ENCODE measurements at regions not wholly inside any gene's neighbourhood (a gene's known extent, or its start where the extent isn't known, plus 50 kb on each side); places are given as distances from the start of the nearest gene placed in this dataset.
"Not testable (repeated sequence)": the region's sequence is repeated elsewhere in the genome, so short reads cannot be mapped to it uniquely, and the experiment has no call there.

DNA sequence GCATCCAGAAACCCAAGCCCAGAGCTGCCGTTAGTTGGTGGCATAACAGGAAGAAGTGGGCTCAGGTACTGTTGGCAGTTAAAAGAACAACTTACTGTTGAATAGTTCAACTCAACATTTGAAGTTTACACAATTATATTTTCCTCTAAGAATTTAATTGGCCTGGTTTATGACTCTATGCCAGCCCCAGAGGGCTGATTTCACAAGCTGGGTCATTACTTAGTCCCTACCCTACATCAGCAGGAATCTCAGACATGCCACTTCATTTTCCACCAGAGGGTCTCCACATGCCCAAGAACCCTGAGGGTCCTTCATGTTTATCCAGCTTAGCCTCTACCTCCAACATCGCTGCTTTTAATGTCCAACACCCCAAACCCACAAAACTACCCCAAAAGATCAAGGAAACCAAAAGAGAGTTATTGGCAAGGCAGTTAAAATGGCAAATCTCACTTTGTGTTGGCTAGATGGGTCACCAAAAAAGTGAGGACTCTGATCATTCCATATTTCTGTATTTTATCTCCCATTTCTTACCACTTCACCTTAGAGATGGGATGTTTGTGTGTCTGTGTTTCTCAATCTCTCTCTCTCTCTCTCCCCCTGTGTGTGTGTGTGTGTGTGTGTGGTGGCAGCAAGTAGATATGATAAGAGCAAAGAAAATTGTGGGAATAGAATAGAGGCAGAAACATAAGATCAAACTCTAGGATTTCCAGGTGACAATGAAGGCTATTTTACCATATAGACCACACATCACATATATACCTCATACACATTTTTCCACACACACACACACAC lies 112.5 kb upstream of the TBX18 start:
- DNase-seq (ENCODE audit: low read depth in 2 of 2): no peak

- no peak for DNase-seq (ENCODE audit: low read depth in 2 of 2)
Measured at GRCh38 chr6:84872996-84873723, 108.8 kb upstream of the TBX18 start.

- DNase-seq (ENCODE audit: low read depth in 2 of 2): no peak
Measured at GRCh38 chr6:84871925-84872324, 107.5 kb upstream of the TBX18 start.

- DNase-seq (ENCODE audit: low read depth in 2 of 2): no peak
Measured at GRCh38 chr6:84870672-84871071, 106.3 kb upstream of the TBX18 start.

GRCh38 chr6:84868149-84868548 lies 103.8 kb upstream of the TBX18 start:
- DNase-seq (ENCODE audit: low read depth in 2 of 2): no peak

DNA sequence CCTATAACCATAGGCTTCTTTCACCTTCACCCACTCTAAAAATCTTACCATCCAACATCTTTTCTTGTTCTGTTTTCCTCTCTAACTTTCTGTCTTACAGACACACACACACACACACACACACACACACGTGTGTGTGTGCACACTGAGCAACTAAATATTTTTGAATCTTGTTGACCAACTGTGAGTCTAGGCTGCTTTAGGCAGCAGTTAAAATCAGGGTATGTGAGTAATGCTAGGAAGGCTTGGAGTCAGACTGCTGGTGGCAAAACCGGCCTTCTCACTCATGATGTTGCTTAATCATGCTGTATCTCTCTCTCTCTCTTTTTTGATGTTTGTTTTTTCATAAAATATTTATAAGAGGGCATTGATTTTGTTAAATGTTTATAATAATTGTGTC lies 103.1 kb upstream of the TBX18 start:
- no peak for DNase-seq (ENCODE audit: low read depth in 2 of 2)

GRCh38 chr6:84866715-84867114 lies 102.3 kb upstream of the TBX18 start:
- DNase-seq (ENCODE audit: low read depth in 2 of 2): no peak

DNA sequence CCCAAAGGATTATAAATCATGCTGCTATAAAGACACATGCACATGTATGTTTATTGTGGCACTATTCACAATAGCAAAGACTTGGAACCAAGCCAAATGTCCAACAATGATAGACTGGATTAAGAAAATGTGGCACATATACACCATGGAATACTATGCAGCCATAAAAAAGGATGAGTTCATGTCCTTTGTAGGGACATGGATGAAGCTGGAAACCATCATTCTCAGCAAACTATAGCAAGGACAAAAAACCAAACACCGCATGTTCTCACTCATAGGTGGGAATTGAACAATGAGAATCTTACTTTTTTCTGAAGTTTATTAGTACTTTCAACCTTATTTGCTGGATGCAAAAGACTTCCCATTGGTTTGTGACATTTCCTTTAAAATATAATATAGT lies 101.0 kb upstream of the TBX18 start:
- not testable (repeated sequence) for DNase-seq (ENCODE audit: low read depth in 2 of 2)

GRCh38 chr6:84862843-84863242 lies 98.4 kb upstream of the TBX18 start:
- no peak for DNase-seq (ENCODE audit: low read depth in 2 of 2)

GRCh38 chr6:84860920-84861319 lies 96.5 kb upstream of the TBX18 start:
- no peak for DNase-seq (ENCODE audit: low read depth in 2 of 2)

DNA sequence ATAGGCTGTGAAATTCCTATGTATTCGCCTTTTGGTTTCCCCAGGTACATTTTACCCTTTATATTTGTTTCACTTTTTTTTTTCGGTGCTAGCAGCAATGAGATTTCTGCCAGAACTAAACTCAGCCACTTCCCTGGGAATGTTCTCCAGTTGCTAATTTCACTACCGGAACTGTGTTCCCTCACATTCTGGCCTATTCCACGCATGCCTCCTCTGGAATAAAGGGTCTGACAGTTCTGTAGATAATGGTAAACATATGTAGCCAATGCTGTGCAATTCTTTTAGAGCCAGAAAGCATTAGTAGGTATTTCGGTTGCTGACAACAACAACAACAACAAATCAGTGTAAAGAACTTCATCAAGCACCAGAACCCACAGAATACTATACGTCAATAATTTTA lies 96.1 kb upstream of the TBX18 start:
- DNase-seq (ENCODE audit: low read depth in 2 of 2): no peak

- DNase-seq (ENCODE audit: low read depth in 2 of 2): no peak
Measured at GRCh38 chr6:84854811-84855400, 90.5 kb upstream of the TBX18 start.

DNA sequence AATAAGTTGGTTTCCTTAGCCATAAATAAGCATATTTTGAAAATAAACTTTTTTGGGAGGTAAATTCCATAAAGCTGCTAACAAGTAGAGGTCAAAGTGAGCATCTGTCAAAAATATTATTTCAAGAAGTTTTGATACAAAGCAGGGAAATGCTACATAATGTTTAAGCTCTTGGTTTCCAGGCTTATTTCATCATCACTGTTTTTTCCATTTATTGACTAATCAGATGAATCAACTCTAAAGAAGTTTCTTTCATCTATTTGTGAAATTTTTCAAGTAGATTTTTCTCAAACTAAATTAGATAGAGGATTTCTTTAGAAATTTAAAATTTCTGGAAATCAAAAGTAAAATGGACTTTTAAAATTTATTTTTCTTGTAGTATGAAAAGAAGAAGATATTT lies 89.5 kb upstream of the TBX18 start:
- no peak for DNase-seq (ENCODE audit: low read depth in 2 of 2)

DNA sequence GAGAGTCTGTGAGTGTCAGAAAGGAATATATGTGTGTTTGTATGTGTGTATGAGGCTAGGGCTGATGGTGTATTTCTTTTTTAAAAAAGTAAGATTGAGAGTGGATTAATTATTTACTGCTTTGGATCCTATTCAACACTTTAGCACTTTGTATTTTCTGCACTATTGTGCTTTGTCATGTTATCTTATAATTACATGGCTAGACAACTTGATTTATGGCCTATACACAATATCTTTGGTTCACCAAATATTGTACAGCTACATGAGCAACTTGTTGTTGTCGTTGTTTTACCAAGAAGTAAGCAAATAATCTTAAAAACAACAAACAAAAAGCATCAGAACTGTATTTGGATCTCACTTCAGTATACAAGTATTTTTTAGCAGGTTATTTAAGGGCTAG lies 84.6 kb upstream of the TBX18 start:
- DNase-seq (ENCODE audit: low read depth in 2 of 2): no peak

GRCh38 chr6:84847390-84848160 lies 83.2 kb upstream of the TBX18 start:
- no peak for DNase-seq (ENCODE audit: low read depth in 2 of 2)

DNA sequence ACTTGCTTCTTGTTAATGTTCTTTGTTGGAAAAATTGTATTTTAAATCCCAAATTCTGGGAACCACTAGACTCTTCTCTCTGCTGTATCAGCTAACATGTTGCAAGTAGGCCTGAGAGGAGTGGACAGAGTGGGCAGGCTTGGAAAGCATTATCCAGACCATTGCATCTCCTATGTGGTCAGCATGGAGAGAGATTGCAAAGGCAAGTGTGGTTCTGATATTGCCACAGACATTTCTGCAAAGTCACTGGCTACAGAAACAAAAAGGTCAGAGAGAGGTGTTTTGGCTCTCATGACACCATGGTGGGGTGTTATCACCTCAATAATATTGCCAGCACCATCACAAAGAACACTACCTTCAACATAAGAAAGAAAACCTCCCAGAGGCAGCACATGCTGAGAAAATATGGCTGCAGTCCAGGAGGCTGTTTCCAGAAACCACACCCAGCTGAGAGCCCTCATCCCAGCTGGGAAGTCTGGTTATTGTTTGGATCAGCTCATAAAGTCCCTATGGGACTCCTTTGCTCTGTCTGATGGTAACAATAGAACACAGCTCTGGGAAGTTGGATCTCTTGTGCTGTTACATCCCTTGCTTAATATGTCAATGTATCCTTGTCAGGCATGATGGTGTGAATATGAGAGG lies 78.2 kb upstream of the TBX18 start:
- DNase-seq (ENCODE audit: low read depth in 2 of 2): no peak

- not testable (repeated sequence) for DNase-seq (ENCODE audit: low read depth in 2 of 2)
Measured at GRCh38 chr6:84837068-84837866, 72.9 kb upstream of the TBX18 start.

DNA sequence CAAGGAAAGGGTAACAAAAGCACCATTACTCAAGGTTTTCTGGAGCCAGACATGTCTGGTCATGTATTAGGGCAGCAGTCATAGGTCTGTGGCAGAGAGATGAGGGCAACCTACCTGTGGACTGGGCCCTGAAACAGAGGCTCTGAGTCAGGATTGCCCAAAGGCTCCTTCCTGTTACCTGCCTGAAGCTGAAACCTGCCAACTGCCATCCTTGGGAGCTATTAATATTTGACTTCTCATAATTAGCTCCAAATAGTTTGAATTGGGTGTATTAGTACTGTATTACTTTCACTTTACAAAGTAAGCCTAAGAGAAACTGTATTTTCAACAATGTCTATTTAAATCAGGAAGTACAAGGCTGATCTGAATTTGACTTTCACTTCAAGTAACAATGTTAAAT lies 72.0 kb upstream of the TBX18 start:
- DNase-seq (ENCODE audit: low read depth in 2 of 2): no peak

GRCh38 chr6:84835340-84835739 lies 70.9 kb upstream of the TBX18 start:
- DNase-seq (ENCODE audit: low read depth in 2 of 2): no peak

DNA sequence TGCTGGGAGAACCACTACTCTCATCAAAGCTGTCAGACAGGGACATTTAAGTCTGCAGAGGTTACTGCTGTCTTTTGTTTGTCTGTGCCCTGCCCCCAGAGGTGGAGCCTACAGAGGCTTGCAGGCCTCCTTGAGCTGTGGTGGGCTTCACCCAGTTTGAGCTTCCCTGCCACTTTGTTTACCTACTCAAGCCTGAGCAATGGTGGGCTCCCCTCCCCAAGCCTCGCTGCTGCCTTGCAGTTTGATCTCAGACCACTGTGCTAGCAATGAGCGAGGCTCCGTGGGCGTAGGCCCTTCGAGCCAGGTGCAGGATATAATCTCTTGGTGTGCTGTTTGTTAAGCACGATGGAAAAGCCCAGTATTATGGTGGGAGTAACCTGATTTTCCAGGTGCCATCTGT lies 67.5 kb upstream of the TBX18 start:
- not testable (repeated sequence) for DNase-seq (ENCODE audit: low read depth in 2 of 2)

GRCh38 chr6:84825461-84825860 lies 61.1 kb upstream of the TBX18 start:
- no peak for DNase-seq (ENCODE audit: low read depth in 2 of 2)

All from activated CD4-positive, alpha-beta T cell treated with anti-CD3 and anti-CD28 coated beads for 24 hours (primary cell).